ENCODE measurements at regions not wholly inside any gene's neighbourhood (a gene's known extent, or its start where the extent isn't known, plus 50 kb on each side); places are given as distances from the start of the nearest gene placed in this dataset.

GRCh38 chr2:153189091-153189888, 289.3 kb downstream of the RPRM start (continued):
- TF ChIP-seq ZBTB40 (IDR thresholded peaks at IDR 0.05) (no peak), ZBTB40 (CRISPR knock-in tag; IDR thresholded peaks at IDR 0.05) (no peak), BCL6 (CRISPR knock-in tag; IDR thresholded peaks at IDR 0.05) (no peak), ZNF326 (CRISPR knock-in tag; IDR thresholded peaks at IDR 0.05; ENCODE audit: borderline replicate concordance) (no peak), TFDP1 (CRISPR knock-in tag; IDR thresholded peaks at IDR 0.05; ENCODE audit: borderline replicate concordance) (no peak), HOXA9 (CRISPR knock-in tag; IDR thresholded peaks at IDR 0.05; ENCODE audit: borderline replicate concordance) (no peak), PTBP1 (IDR thresholded peaks at IDR 0.05; ENCODE audit: low read depth, low read length, poor library complexity, severe bottlenecking) (no peak), MAFK (conservative IDR thresholded peaks at IDR 0.05 in 1 of 2, IDR thresholded peaks at IDR 0.05 in 1 of 2; ENCODE audit: low read length in 2 of 2) (peak; percentile 70 to 83; a peak in 3 of 4 replicates), TMF1 (CRISPR knock-in tag; IDR thresholded peaks at IDR 0.05; ENCODE audit: low read depth) (no peak), NFYC (CRISPR knock-in tag; IDR thresholded peaks at IDR 0.05) (no peak)

All from HepG2 (cell line).